Right renal pelvis (tissue), 4 donors: ENCODE measurements at regions not wholly inside any gene's neighbourhood (a gene's known extent, or its start where the extent isn't known, plus 50 kb on each side); places are given as distances from the start of the nearest gene placed in this dataset.
"Not testable (repeated sequence)": the region's sequence is repeated elsewhere in the genome, so short reads cannot be mapped to it uniquely, and the experiment has no call there.

ENCODE experiments used
- DNase-seq, 4 donors: peaks; one replicate each; pipeline ENCODE4 v3.0.0-alpha.2; 2013; ENCODE audit warnings: low read depth in 4 of 4, low spot score in 3 of 4, missing footprints in 1 of 4

DNA sequence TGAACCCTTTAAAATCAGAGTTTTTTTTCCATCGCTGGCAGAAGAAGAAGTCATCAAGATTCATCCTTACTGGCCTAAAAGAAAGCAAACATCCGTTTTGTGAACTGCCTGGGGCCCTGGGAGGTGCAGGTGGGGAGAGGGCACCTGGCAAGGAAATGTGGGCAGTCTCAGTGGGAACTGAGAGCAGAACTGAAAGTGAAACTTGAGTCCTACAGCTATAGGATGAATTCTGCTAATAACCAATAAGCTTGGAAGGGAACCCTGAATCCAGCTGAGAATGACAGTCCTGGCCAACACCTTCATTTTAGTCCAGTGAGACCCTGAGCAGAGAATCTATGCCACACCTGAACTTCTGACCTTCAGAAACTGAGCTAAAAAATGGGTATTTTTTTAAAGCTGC is 130.1 kb upstream of the ASCC3 start:
- DNase-seq = no peak

DNA sequence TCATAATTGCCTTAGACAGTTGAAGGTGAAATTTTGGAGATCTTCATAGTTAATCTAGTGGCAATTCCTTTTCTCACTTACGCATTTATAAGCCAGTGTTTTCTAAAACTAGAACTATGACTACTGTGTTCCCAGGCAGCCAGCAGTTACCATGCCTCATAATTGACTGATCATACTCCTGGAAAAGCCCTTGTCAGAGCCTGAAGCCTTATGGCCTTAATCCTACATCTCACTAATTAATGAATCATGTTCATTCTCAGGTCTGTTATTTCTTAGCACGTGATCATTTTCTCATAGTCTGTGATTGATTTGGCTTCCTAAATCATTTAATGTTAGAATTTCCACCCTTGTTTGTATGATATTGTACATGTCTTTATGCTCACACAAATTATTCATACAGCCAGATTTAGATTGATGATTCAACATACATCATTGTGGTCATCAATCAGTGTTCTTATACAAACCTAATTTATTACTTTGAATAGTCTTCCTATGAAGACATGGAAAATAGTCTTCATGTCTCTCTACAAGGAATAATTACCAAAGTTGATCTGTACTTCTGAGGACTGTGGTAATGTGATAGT is 132.6 kb upstream of the ASCC3 start:
- DNase-seq = no peak

DNA sequence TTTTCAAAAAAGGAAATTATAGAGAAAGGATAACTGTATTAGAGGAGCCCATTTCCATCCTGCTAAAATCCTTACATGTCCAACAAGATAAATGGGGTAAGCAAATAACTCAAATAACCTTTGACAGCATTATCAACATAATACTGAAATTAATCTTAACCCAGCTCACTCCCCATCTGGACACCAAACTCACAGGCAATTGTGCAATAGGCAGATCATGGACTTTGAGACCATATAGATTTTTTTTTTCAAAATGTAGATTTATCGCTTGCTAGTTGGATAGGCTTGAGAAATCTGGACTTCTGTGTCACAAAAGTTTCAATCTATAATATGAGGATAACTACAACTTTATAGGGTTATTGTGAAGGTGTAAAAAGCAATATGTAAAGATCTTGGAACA is 134.4 kb upstream of the ASCC3 start:
- DNase-seq = no peak

DNA sequence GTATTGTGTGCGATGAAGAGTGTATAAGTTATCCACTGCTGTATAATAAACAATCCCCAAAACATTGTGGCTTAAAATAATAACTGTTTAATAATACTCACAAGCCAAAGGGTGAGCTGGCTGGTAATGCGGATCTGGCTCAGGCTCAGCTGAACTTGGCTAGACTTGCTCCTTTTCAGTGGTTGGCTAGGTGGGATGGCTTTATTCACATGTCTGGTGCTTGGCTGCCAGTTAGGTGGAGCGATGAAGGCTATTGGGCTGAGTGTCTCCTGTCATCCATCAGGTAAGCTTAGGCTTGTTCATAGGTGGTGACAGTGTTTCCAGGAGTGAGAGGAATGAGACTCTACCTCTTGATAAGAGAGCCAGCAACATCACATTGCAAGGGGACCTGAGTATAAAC is 135.0 kb upstream of the ASCC3 start:
- DNase-seq = no peak

DNA sequence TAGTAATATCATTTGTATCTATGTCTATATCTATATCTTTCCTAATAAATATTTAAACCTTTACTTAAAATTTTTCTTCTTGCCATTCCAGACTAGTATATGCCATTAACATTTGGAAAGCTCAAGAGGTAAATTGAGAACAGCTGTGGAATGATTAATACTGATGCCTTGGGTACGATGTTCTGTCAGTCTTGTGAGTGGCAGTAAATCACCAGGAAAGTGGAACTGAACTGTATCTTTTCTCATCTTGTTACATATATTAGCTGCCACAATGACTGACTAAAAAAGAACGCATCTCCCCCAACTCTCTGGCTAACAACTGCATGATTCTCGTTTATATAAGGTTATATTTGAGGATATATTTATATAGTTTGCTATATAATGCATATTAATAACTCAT is 137.0 kb upstream of the ASCC3 start:
- no peak for DNase-seq

DNA sequence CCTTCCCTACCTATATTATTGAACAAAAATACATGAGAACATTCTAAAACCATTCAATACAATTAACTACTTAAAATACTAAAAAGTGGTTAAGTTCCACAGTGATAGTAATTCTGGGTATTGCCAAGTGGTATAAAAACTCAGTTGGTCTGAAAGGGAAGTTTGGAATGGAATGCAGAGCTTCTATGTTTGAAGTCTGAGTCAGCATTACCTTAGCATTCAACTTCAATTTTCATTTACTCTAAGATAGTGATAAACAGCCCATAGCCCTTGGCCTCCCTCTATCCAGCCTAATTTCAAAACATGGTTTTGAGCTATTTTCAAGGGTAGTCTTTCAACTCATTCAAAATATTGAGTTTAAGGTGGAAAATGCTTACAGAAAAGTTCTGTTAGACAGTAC is 140.4 kb upstream of the ASCC3 start:
- DNase-seq = no peak

DNA sequence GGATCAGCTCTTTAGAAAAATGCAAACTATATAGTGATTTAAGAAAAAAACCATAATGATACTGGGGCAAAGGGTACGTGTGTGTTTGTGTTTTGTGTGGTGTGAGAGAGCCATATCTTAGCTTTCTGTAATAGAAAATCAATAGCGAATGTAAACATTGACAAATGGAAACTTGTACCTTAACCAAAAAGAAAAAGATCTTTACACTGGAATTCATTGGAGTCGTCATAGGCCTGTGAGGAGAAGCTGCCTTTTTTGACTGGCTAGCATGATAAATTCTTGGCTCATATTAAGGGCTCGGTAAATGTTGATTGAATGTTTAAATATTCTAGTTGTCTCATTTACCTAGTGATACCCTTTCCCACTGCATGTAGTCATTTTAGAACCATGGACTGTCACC is 161.8 kb upstream of the ASCC3 start:
- no peak for DNase-seq

DNA sequence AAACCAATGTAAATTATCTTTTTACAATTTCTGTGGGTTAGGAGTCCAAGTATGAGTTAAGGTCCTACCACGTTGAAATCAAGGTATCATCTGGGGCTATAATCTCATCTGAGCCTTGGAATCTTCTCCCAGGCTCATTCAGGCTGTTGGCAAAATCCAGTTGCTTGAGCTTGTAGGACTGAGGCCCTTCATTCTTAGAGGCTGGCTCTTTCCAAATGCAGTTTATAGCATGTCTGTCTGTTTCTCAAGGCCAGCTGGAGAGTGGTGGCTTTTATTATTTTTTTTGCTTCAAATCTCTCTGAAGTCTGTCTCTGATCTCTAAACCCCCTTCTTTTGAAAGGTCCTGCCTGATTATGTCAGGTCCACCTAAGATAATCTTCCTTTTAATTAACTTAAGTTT is 177.2 kb upstream of the ASCC3 start:
- no peak for DNase-seq

DNA sequence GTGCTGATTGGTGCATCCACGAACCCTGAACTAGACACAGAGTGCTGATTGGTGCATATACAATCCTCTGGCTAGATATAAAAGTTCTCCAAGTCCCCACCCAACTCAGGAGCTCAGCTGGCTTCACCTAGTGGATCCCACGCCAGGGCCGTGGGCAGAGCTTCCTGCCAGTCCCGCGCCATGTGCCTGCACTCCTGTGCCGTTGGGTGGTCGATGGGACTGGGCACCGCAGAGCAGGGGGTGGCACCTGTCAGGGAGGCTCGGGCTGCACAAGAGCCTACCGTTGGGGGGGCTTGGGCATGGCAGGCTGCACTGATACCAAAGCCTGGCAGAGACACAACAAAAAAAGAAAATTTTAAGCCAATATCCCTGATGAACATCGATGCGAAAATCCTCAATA is 185.4 kb upstream of the ASCC3 start:
- DNase-seq = no peak

DNA sequence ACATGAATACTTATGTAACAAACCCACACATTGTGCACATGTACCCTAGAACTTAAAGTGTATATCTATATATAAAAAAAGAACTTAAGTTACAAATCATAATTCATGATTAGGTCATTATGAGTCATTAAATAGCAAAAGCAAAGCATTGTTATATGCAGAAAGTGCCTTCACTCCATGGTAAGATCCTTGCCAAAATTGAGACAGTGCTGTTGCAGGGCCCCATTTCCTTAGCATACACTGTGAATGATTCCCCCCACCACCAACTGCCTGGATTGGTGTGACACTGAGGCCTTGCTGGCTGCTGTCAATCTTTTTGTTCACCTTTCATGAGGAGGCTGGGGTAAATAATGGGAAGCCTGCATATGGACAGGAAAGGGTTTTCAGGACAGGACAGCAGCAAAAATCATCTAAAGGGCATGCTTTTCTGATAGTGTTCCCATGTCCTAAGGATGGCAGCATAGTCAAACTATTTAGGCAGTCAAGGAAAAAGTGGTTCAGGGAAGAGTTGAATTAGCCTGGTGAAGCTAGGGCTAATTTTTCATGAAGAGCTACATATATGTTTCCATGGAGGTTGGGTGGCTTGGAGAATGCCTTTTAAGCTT is 188.2 kb upstream of the ASCC3 start:
- DNase-seq = no peak

DNA sequence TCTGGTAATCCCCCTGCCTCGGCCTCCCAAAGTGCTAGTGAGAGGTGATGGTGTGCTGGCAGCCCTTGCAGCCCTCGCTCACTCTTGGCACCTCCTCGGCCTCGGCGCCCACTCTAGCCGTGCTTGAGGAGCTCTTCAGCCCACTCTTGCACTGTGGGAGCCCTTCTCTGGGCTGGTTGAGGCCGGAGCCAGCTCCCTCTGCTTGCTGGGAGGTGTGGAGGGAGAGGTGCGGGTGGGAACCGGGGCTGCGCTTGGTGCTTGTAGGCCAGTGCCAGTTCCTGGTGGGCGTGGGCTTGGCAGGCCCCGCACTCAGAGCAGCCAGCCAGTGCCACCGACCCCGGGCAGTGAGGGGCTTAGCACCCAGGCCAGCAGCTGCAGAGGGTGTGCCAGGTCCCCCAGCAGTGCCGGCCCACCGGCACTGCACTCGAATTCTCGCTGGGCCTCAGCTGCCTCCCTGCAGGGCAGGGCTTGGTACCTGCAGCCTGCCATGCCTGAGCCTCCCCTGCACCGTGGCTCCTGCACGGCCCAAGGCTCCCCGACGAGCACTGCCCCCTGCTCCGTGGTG is 189.0 kb upstream of the ASCC3 start:
- no peak for DNase-seq

DNA sequence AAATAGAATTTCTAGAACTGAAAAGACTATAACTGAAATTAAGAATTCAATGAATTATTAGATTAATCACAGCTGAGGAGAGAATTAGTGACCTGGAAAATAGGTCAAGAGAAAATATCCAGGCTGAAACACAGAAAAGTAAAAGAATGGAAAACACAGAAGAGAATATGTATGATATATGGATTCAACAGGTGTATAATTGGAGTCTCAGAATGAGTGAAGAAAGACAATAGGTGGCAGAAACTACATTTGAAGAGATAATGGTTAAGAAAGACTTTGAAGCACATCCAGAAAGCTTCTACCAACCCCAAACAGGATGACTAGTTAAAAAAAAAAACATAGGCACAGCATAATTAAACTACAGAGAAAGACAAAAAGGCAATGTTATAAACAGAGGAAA is 196.2 kb upstream of the ASCC3 start:
- no peak for DNase-seq

DNA sequence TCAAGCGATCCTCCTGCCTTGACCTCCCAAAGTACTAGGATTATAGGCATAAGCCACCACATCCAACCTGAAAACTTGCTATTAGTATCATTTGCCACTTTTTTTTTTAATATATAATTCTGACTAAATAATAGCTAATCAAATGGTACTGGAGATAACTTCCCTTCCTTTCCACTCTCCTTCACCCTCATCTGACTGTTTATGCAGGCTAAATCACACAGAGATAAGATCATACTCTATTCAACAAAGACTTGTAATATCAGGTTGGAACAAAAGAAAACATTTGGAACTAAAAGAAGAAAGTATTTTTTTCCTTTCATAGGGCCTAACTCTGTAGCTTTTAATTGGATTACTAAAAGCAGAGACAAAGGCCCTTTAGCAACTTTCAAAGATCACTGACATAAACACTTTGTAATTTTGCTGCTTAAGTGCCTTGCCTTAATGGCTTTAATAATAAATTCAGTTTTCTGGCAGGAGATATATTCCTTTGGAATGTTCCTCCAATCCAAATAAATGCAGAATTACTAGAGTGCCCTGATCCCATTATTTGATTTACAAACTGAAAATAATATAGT is 198.7 kb upstream of the ASCC3 start:
- DNase-seq = no peak

DNA sequence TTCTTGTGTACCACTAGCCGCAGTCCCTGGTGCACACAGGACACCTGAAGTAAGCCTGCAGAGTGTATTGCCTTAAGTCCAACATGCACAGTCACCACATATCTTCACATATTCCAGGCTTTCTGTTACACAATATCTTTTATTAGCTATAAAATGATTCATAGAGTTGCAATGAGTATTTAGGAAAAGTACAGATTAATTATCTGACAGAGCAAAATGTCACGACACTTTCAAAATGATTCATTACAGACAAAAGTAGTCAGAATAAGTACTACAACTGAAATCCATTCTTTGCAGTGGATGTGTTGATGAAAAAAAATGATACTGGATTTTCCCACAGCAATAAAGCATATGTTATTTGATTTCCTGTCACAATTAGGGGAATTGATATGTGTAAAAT is 199.5 kb upstream of the ASCC3 start:
- DNase-seq = no peak

DNA sequence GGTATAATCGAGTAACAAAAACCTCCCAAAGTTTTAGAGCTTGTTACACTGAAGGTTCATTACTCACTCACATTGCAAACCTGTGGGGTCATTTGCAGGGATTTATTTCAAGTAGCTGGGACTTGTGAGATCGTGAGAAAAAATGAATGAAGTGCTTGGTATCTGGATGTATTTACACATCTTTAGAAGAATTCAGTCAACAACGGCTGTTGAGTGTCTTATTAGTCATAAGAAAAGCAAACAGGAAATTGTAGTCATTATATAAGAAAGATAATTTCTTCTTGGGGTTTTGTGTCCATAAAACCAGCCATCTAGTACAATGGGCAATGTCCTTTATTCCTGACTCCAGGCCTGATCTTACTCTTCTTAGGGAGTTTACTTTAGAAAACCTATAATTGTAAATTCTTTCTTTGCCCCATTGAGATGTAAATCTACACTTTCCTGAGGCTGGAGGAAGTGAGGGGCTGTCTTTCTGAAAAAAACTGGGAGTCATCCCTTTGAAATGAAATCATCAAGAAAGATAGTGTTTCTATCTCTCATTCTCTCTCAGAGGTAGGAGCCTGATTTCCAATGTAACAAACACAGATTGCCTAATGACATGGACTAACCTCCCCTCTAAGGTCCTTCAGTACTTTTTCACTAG is 202.5 kb upstream of the ASCC3 start:
- DNase-seq = no peak

DNA sequence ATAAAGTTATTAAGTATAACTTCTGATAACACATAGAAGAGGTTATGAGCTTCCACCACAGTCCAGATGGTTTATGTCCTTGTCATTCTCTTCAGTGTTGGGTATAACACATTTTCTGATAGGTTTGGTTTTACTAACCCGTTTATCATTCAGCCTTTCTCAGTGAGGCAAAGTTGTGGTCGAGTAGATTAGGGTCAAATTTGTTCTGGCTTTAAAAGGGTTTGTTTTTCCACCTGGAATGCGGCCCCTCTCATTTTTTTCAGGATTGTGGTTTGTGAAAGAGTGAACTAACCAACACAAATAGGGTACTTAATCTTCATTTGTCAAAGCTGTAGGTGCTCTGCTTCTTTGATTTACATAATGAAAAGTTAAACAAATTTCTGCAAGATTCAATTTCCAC is 204.2 kb upstream of the ASCC3 start:
- DNase-seq = no peak

DNA sequence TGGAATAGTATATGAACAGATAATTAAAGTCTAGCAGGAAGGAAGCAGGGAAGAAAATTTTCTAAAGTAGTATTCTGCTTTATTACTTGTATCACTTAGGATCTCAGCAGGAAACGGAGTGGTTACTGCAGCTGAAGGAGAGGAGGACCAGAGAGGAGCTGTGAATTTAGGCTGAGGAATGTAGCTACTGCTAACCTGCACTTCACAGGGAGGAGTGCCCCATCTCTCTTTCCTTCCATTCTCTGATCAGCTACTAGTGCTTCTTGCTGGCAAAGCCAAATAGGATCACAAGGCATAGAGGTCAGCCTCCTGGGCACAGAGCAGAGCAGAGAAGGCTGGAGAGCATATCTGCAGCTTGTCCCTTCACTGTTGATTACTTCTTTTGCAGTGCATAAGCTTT is 205.3 kb upstream of the ASCC3 start:
- DNase-seq = no peak

DNA sequence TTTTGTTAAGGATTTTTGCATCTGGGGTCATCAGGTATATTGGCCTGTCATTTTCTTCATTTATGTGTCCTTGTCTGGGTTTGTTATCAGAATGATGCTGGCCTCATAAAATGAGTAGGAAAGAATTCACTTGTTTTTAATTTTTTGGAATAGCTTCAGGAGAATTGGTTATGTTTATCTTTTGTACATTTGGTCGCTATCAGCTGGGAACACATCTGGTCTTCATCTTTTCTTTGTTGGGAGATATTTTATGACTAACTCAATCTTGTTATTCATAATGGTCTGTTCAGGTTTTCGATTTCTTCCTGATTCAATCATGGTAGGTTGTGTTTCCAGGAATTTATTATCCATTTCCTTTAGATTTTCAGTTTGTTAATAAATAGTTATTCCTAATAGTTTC is 207.5 kb upstream of the ASCC3 start:
- no peak for DNase-seq

DNA sequence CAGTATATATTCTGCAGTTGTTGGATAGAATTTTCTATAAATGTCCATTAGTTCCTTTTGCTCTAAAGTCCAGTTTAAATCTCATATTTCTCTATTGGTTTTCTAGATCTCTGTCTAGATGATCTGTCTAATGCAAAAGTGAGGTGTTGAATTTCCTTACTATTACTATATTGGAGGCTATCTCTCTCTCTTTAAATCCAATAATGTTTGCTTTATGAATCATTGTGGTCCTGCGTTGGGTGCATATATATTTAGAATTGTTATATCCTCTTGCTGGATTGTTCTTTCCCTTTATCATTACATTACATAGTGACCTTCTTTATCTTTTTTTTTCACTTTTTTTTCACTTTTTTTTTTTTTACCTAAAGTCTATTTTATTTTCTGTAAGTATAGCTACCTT is 208.5 kb upstream of the ASCC3 start:
- no peak for DNase-seq

DNA sequence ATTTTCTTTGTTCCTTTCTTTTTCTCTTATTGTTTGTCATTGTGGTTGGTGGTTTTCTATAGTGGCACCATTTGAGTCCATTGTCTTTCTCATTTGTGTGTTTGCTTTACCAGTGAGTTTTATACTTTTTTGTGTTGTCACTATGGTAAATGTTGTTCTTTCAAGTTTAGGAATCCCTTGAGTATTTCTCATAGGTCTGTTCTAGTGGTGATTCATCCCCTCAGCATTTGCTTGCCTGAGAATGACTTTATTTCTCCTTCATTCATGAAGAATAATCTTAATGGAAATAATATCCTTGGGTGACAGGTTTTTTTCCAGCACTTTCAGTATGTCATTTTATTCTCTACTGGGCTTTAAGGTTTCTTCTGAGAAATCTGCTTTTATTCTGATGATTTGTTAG is 209.2 kb upstream of the ASCC3 start:
- no peak for DNase-seq

DNA sequence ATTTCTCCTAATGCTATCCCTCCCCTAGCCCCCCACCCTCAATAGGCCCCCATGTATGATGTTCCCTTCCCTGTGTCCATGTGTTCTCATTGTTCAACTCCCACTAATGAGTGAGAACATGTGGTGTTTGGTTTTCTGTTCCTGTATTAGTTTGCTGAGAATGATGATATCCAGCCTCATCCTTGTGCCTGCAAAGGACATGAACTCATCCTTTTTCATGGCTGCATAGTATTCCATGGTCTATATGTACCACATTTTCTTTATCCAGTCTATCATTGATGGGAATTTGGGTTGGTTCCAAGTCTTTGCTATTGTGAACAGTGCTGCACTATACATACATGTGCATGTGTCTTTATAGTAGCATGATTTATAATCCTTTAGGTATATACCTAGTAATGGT is 217.5 kb upstream of the ASCC3 start:
- not testable (repeated sequence) for DNase-seq

DNA sequence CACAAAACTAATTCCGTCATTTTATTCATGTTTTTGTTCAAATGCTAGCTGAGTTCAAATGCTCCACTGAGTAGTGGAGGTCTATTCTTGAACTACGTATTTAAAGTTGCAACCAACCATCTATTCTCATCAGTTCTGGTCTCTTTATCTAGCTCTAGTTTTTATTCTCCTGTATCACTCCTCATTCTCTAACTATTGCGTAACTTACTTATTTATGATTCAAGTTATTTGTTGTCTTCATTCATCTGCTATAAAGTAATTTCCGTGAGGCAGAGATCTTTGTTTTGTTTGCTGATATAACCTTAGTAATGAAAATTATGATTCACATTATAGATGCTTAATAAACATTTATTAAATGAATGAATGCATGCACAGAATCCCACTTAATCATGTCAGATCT is 221.6 kb upstream of the ASCC3 start:
- no peak for DNase-seq
